ENCODE measurements at regions not wholly inside any gene's neighbourhood (a gene's known extent, or its start where the extent isn't known, plus 50 kb on each side); places are given as distances from the start of the nearest gene placed in this dataset.

DNA sequence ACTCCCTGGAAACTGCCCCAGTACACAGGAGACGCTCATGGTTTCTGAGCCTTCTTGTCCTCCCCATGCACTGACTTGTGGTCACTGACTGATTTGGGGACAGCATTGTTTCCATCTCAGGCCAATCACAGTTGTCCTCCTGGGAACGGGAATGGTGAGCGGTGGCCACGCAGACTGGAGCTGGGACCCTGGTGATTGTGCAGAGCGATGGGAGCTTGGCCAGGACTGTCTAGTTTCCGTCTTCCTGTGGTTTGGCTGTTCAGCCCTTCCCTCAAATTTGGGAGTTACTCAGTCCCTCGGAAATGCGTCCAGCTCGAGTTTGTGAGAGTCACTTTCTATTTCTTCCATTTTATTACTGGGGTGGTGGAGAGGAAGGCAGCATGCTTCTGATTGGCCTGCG is 250.9 kb downstream of the ACTR3B start:
- H3K4me3 Mint-ChIP-seq (ENCODE audit: unreplicated experiment) = no peak overlapping the region
- H3K27ac Mint-ChIP-seq (ENCODE audit: unreplicated experiment) = no peak overlapping the region

GRCh38 chr7:153012203-153012602 is 252.7 kb downstream of the ACTR3B start:
- Mint-ChIP-seq H3K27ac (ENCODE audit: unreplicated experiment) (no peak overlapping the region), H3K4me1 (ENCODE audit: low read depth, unreplicated experiment) (no peaks in the 10 kb centered on the region), H3K27me3 (ENCODE audit: unreplicated experiment) (no peaks in the 10 kb centered on the region), H3K9me3 (ENCODE audit: unreplicated experiment) (no peaks in the 10 kb centered on the region), H3K36me3 (ENCODE audit: unreplicated experiment) (no peaks in the 10 kb centered on the region), H3K4me3 (ENCODE audit: unreplicated experiment) (no peak overlapping the region)
- DNase-seq = no peak
- TF ChIP-seq, protein P1, sequence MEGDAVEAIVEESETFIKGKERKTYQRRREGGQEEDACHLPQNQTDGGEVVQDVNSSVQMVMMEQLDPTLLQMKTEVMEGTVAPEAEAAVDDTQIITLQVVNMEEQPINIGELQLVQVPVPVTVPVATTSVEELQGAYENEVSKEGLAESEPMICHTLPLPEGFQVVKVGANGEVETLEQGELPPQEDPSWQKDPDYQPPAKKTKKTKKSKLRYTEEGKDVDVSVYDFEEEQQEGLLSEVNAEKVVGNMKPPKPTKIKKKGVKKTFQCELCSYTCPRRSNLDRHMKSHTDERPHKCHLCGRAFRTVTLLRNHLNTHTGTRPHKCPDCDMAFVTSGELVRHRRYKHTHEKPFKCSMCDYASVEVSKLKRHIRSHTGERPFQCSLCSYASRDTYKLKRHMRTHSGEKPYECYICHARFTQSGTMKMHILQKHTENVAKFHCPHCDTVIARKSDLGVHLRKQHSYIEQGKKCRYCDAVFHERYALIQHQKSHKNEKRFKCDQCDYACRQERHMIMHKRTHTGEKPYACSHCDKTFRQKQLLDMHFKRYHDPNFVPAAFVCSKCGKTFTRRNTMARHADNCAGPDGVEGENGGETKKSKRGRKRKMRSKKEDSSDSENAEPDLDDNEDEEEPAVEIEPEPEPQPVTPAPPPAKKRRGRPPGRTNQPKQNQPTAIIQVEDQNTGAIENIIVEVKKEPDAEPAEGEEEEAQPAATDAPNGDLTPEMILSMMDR (IDR thresholded peaks at IDR 0.05; ENCODE audit: partially characterized antibody, unreplicated experiment) = no peak

More for the DNA sequence above, 250.9 kb downstream of the ACTR3B start:
- Mint-ChIP-seq H3K27me3 (ENCODE audit: unreplicated experiment) (peaks cover 1% of the 10 kb centered on the region), H3K4me1 (ENCODE audit: low read depth, unreplicated experiment) (no peaks in the 10 kb centered on the region), H3K36me3 (ENCODE audit: unreplicated experiment) (no peaks in the 10 kb centered on the region), H3K9me3 (ENCODE audit: unreplicated experiment) (no peaks in the 10 kb centered on the region)
- no peak for DNase-seq
- TF ChIP-seq, protein P1 (IDR thresholded peaks at IDR 0.05; ENCODE audit: partially characterized antibody, unreplicated experiment) = no peak

DNA sequence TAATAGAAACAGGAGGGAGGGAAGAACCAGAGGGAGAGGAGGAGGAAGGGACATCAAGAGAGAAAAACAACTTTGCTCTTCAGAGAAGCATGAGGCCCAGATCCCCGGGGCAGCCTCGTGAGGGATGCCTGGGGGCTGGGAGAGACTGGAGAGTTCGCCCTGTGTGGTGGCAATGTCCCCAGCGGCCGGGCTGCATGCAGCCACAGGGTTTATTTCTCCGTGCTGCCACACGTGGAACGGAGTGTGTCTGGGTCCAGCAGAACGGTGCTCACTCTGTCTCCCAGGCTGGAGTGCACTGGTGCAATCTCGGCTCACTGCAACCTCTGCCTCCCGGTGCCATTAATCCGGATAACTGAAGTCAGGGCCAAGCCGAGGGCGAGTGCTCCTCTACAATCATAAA is 257.7 kb downstream of the ACTR3B start:
- TF ChIP-seq, protein P1 (IDR thresholded peaks at IDR 0.05; ENCODE audit: partially characterized antibody, unreplicated experiment) = no peak
- no peak for DNase-seq
- Mint-ChIP-seq H3K4me3 (ENCODE audit: unreplicated experiment) (no peak overlapping the region), H3K27me3 (ENCODE audit: unreplicated experiment) (no peaks in the 10 kb centered on the region), H3K27ac (ENCODE audit: unreplicated experiment) (no peak overlapping the region), H3K36me3 (ENCODE audit: unreplicated experiment) (no peaks in the 10 kb centered on the region), H3K4me1 (ENCODE audit: low read depth, unreplicated experiment) (no peaks in the 10 kb centered on the region), H3K9me3 (ENCODE audit: unreplicated experiment) (peaks cover 2% of the 10 kb centered on the region)

- Mint-ChIP-seq H3K4me1 (ENCODE audit: low read depth, unreplicated experiment) (no peaks in the 10 kb centered on the region), H3K27me3 (ENCODE audit: unreplicated experiment) (no peaks in the 10 kb centered on the region), H3K27ac (ENCODE audit: unreplicated experiment) (no peak overlapping the region), H3K4me3 (ENCODE audit: unreplicated experiment) (no peak overlapping the region), H3K9me3 (ENCODE audit: unreplicated experiment) (peaks cover 2% of the 10 kb centered on the region), H3K36me3 (ENCODE audit: unreplicated experiment) (no peaks in the 10 kb centered on the region)
- TF ChIP-seq, protein P1 (IDR thresholded peaks at IDR 0.05; ENCODE audit: partially characterized antibody, unreplicated experiment) = no peak
- DNase-seq = no peak
These were observed 262.0 kb downstream of the ACTR3B start for GRCh38 chr7:153021542-153021941.

DNA sequence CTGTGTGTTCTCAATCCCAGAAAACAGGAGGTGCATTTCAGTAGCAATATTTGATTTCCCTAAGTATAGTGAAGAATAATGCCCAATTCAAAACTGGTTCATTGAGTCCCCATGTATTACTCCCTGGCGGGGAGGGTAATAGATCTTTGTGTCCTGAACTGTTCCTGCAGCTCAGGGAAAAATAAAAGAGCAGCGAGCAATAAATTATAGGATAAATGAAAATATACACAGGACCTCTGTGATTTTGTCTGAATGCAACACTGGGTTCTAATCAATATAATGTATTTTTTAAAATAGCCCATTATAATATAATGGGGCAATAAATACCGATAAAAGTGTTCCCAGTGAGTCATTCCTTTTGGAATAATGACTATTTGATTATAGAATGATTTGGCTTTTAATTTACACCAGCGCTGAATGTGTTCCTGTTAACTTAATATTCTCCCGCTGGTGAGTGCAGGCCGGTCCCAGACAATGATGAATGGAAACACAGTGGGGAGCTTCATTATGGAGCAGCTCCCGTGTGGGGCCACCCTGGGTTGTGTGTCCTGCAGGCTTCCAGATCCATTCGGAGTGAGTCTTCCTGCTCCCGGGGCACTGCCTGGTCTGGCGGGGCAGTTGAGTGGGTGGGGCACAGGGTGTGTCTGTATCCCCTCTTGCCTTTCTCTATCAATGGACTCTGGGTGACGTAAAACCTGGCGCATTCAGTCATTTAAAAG is 263.1 kb downstream of the ACTR3B start:
- TF ChIP-seq, protein P1 (IDR thresholded peaks at IDR 0.05; ENCODE audit: partially characterized antibody, unreplicated experiment) = no peak
- H3K9me3 Mint-ChIP-seq (ENCODE audit: unreplicated experiment) = peaks cover 2% of the 10 kb centered on the region
- no peaks in the 10 kb centered on the region for H3K27me3 Mint-ChIP-seq (ENCODE audit: unreplicated experiment)
- no peaks in the 10 kb centered on the region for H3K4me1 Mint-ChIP-seq (ENCODE audit: low read depth, unreplicated experiment)
- no peak for DNase-seq
- H3K36me3 Mint-ChIP-seq (ENCODE audit: unreplicated experiment) = no peaks in the 10 kb centered on the region
- no peak overlapping the region for H3K27ac Mint-ChIP-seq (ENCODE audit: unreplicated experiment)
- no peak overlapping the region for H3K4me3 Mint-ChIP-seq (ENCODE audit: unreplicated experiment)
